Activated CD4-positive, alpha-beta T cell treated with anti-CD3 and anti-CD28 coated beads, Interleukin-2, amount 50 U/mL, for 4 hours (primary cell): ENCODE measurements at regions not wholly inside any gene's neighbourhood (a gene's known extent, or its start where the extent isn't known, plus 50 kb on each side); places are given as distances from the start of the nearest gene placed in this dataset.

ENCODE experiments used
- DNase-seq, 2 experiments: peaks; one replicate each; pipeline ENCODE4 v3.0.0-alpha.2; 2020

DNA sequence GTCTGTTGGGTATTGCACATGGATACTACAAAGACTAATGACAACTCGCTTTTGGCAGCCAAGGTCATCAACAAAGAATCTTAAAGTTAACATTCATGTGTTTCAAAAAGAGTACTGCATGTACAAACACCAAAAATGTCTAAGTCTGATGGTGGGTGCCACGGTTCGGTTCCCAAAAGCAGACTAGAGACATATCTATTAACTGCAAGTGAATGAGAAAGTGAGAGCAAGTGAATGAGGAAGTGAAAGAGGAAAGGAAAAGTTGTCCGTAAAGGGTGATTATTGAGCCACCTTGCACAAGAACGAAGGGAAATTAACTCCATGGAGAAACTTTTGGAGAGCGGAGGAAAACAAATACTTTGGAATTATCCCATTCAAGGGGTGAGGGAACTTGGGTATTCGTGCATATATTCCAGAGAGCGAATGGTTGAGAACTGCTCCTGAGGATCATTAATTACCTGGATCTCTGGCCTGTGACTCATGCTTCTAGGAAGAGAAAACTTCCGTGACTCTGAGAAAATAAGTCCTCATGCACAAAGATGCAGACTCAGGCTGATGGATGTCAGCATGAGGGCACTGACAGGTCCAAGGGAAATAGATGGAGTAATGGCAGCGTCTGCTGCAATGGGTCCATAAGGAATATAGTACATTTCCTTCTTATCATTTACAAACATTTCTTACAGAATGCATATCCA is 336.5 kb upstream of the TGFBR2 start:
- DNase-seq, result no peak

DNA sequence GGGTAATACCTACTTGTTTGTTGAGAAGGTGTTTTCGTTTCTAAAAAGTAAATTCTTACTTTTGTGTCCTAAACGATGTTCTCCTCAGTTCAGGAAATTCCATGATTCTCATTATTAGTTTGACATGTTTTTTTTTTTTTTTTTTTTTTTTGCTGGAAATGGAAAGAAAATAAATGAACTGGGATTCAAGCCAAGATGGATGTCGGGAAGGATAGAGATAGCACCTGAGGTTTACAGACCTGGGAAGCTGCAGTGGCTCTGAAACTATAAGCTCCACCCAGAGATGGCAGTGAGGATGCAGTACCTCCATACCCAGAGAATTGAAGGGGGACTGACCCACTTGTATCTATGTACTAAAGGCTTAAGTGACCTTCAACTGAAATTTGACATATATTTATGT is 334.6 kb upstream of the TGFBR2 start:
- no peak for DNase-seq

GRCh38 chr3:30273304-30274072 is 332.9 kb upstream of the TGFBR2 start:
- DNase-seq, result no peak

DNA sequence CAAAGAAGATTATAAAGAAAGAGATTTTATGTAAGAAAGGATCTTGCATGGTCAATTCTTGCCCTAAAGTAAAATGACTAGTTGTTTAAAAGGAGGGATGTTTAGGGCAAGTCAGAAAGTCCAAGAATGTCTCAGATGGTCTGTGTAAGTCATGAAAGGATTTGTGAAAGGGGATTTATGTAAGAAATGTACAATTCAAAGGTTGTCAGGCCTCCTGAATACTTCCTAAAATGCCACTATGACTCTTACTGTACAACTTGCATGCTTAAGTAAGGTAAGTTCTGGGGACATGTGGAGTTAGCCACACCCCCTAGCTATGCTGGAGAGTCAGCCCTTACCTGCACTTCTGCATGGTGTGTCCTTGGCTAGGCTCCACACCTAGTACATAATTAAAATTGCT is 328.9 kb upstream of the TGFBR2 start:
- DNase-seq, result no peak

DNA sequence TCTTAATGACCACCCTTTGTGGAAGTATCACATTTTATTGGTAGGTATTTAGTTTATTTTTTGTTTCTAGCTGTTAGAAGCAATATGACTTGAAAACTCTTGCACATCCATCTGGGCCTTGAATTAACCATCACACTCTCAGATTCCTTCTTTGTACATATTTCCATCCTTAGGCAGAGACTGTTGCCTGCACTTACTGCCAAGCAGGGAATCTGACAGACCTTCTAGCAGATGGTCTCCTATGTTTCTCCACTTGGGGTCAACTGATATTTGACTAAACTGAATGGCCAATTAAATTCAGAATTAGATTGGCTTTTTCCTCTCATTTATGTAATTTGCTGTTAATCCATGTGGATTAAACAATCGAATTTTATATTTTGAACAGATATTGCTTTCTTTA is 324.9 kb upstream of the TGFBR2 start:
- DNase-seq, result no peak

- DNase-seq, result no peak
These were observed 324.2 kb upstream of the TGFBR2 start for GRCh38 chr3:30282154-30282696.

DNA sequence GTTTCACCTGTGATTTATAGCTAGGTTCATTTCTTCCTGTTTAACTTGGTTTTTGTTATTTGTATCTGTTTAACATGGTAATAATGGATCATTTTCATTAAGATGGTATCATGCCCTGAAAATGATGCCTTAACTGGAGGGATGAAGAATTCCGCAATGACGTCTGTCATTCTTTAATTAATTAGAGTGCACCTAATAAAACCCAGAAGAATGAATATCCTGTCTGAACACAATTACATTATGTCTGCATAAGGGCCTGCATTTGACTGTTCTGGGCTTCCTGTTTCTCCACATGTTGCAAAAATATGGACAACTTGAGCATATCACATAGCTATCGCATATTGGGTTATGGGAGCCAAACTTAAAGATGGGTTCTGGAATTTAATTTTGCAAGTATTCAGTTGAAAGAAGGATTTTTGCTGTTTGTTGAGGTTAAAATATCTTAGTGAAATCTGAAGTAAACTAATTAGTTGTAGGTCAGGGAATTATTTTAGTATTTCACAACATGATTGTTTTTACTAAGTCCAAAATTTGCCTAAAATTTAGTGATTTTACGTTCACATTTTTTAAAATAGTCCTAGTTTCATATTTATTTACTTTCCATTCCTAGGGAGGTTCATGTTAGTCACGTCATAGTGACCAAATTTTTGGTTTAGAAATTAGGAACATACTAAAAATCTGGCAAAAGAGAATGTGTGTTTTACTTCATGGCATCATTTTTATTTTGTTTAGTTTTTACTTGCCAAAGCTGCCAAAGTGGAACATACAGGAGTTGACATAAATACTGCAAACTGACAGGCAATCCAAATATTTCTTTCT is 321.0 kb upstream of the TGFBR2 start:
- no peak for DNase-seq

- no peak for DNase-seq
These were observed 320.3 kb upstream of the TGFBR2 start for GRCh38 chr3:30286007-30286669.

DNA sequence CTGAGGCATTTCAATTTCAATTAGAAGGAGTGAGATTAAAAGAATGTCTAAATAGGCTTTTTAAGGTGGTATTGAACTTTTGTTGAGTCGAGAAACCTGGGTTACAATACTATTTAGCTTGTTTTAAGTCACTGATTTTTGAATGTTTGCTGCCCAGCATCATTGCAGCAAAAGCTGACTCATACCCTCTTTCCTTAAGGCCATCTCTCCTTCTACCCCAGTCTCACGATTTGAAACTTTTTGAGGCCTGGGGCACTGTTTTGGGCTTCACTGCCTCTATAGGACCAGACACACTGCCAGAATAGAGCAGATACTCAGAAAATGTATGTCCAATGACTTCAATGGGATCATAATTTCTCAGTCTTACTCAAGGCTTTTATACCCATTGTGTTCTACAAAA is 319.6 kb upstream of the TGFBR2 start:
- DNase-seq, result no peak

GRCh38 chr3:30288830-30289229 is 317.6 kb upstream of the TGFBR2 start:
- no peak for DNase-seq

DNA sequence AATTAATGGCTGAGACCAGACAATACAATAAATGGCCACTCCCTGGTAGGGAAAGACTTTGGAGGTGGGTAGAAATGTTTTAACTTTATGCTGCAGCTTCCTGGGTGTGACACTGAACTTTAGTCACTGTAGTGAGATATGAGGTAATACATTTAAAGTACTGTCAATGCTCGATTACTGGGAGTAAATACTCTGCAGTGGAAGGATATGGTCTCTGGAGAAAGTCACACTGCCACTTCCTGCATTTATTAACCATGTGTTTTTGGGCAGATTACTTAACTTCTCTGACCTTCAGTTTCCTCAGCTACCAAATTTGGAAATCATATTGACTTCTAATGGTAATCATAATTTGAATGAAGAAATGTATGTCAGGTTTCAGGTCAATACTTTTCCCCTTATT is 317.1 kb upstream of the TGFBR2 start:
- no peak for DNase-seq

GRCh38 chr3:30289766-30290165 is 316.6 kb upstream of the TGFBR2 start:
- no peak for DNase-seq

DNA sequence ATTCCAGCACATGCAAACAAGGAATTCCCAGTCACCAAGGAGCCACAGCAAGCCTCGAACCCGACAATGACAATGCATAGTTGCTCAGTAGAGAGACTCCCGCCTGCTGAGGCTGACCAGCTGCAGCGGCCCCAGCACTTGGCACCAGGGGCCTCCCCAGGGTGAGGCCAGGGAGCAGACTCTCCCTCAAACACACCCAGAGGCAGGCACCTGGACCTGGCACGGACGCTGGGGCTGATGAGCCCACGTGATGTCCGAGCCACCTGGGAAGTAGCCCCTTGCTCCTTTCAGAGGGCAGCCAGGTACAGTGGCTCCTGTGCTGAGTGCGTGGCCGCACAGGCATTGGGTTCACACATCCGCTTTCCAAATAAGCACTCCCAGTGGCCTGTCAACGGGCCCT is 315.9 kb upstream of the TGFBR2 start:
- DNase-seq, result no peak

DNA sequence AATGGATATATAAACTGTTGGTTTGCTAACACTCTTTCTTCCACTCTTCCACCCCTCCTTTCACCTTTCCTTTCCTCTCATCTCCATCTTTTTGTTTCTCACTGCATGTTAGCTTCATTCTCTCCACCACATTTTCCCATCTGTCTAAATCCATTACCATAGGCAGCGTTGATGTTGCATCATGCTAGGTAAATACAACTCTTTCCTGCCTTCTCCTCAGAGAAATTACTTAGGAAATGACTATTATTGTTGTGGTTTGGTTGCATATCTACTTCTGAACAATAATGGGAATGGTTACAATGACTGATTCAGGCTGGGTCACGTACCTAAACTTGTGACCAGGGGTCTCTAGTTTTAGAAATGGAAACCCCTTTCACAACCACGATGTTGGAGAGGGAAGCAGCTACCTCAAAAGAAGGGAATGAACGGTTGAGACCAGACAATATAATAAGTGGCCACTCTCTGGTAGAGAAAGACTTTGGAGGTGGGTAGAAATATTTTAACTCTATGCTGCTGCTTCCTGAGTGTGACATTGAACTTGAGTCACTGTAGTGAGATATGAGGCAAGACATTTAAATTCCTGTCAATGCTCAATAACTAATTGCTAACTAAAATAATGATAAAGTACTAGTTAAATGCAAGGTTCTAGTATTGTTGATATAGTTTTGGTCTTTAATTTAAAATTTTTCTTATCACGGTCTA is 314.1 kb upstream of the TGFBR2 start:
- DNase-seq, result no peak

DNA sequence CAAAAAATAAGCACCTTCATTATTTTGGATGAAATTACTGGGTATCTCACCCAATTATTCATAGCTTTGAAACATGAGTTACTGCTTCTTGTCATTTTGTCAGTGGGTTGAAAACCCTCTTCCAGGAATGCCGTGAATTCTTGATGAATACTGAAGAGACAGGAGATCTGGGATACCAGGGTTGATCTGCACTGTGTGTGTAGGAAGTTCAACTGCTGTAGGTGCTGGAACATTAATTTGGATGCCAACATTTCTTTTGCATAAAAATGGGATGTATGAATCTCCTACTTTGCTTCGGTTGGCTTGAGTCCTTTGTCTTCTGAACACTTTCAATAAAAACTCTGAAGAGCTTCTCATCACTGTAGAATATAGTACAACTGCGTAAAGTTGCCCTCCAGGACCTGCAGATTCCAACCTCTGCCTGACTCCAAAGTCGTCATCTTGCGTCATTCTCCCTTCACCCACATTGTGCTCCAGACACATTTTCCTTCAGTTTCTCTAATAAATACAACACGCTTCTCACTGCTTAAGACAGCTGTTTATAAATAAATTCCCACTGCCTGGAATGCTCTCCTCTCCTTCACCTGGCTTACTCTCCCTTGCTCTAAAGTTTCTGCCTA is 312.7 kb upstream of the TGFBR2 start:
- DNase-seq, result no peak

DNA sequence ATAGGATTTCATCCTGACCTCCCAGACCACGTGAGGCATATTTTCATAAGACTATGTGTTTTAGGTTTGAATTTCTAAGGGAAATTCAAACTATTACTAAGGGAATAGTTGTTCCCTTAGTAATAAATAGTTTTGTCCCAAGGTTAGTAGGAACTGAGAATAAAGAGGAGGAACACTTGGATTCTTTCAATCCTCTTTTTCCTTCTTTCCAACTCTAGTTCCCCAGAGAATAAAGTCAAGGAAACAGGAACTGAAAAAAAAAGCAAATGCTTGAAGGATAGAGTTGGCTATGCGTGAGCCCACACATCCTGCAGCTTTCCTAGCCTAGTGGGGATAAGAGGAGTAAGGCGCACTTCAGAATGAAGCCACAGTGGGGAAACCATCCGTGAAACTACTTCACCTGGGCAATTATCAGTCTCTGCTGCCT is 312.1 kb upstream of the TGFBR2 start:
- DNase-seq, result no peak

GRCh38 chr3:30297112-30297511 is 309.3 kb upstream of the TGFBR2 start:
- DNase-seq, result no peak

GRCh38 chr3:30299674-30300385 is 306.6 kb upstream of the TGFBR2 start:
- DNase-seq, result no peak

GRCh38 chr3:30300809-30301208 is 305.6 kb upstream of the TGFBR2 start:
- DNase-seq, result no peak

- no peak for DNase-seq
These were observed 304.4 kb upstream of the TGFBR2 start for GRCh38 chr3:30302027-30302426.

DNA sequence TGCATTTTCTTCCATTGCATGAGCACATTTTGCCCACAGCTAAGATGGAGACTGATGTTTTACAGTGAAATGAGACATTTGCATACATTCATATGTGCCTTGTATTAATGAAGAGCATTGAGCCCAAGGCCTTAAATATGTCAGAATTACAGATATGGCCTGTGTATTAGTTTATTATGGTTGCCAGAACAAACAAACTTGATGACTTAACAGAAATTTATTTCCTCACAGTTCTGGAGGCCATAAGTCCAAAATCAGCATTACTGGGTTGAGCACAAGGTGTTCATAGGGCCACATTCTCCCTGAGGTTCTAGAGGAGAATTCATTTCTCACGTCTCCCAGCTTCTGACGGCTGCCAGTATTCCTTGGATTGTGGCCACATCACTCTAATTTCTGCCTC is 302.6 kb upstream of the TGFBR2 start:
- no peak for DNase-seq
